Keratinocyte (primary cell): ENCODE measurements at regions not wholly inside any gene's neighbourhood (a gene's known extent, or its start where the extent isn't known, plus 50 kb on each side); places are given as distances from the start of the nearest gene placed in this dataset.

Experiments
- DNase-seq: peaks from one replicate; pipeline ENCODE4 v3.0.0-alpha.2; 2011; ENCODE audit warnings: low read depth, missing footprints, low spot score
- FAIRE-seq: peaks from 2 replicates; lab custom pipeline; 2011; peaks lifted over from hg19 to GRCh38; lab: Jason Lieb, UNC
- H2AFZ ChIP-seq: 2 replicates; pipeline ENCODE4 v1.6.0; 2012; ENCODE audit warnings: low read length, control low read depth, inconsistent platforms; ENCODE audit not compliant: control insufficient read depth
- H3K27ac ChIP-seq: 2 replicates; pipeline ENCODE4 v1.5.1; 2011; ENCODE audit warnings: low read length; ENCODE audit not compliant: control insufficient read depth, insufficient read depth
- H3K27me3 ChIP-seq: 3 replicates; pipeline ENCODE4 v1.6.0; 2011; ENCODE audit warnings: low read length; ENCODE audit not compliant: control insufficient read depth, insufficient read depth; ENCODE audit errors: extremely low read depth
- H3K36me3 ChIP-seq, 2 experiments: 2 replicates in 1 of 2; 3 replicates in 1 of 2; pipeline ENCODE4 v1.5.1; 2011; ENCODE audit warnings: low read length in 2 of 2, mild to moderate bottlenecking in 1 of 2; ENCODE audit not compliant: control insufficient read depth in 2 of 2, insufficient read depth in 2 of 2; ENCODE audit errors: extremely low read depth in 1 of 2
- H3K4me1 ChIP-seq: 3 replicates; pipeline ENCODE4 v1.5.1; 2011; ENCODE audit warnings: low read length; ENCODE audit not compliant: control insufficient read depth, insufficient read depth; ENCODE audit errors: extremely low read depth
- H3K4me2 ChIP-seq: 3 replicates; pipeline ENCODE4 v1.6.0; 2011; ENCODE audit warnings: low read depth, low read length; ENCODE audit not compliant: control insufficient read depth, insufficient read depth; ENCODE audit errors: extremely low read depth
- H3K4me3 ChIP-seq, 3 experiments: fragments of 200-600 bp in 1 of 3; sonication (generic) in 1 of 3; 2 replicates in 2 of 3; 3 replicates in 1 of 3; pipeline ENCODE4 v1.5.1; 2011 to 2016; ENCODE audit warnings: low read length in 3 of 3, mild to moderate bottlenecking in 3 of 3, control low read depth in 2 of 3, inconsistent platforms in 1 of 3, low read depth in 1 of 3, mixed read lengths in 1 of 3, mixed run types in 1 of 3, moderate library complexity in 1 of 3; ENCODE audit not compliant: control insufficient read depth in 2 of 3, insufficient read depth in 2 of 3; ENCODE audit errors: extremely low read depth in 1 of 3
- H3K79me2 ChIP-seq: 2 replicates; pipeline ENCODE4 v1.6.0; 2012; ENCODE audit warnings: low read length; ENCODE audit not compliant: control insufficient read depth, insufficient read depth
- H3K9ac ChIP-seq: 3 replicates; pipeline ENCODE4 v1.6.0; 2011; ENCODE audit warnings: low read length; ENCODE audit not compliant: control insufficient read depth, insufficient read depth; ENCODE audit errors: extremely low read depth
- H3K9me1 ChIP-seq: 3 replicates; pipeline ENCODE4 v1.6.0; 2011; ENCODE audit warnings: low read length; ENCODE audit not compliant: control insufficient read depth, insufficient read depth; ENCODE audit errors: extremely low read depth
- H3K9me3 ChIP-seq: 2 replicates; pipeline ENCODE4 v1.5.1; 2012; ENCODE audit warnings: low read depth, low read length; ENCODE audit not compliant: control insufficient read depth
- H4K20me1 ChIP-seq: 3 replicates; pipeline ENCODE4 v1.6.0; 2011; ENCODE audit warnings: low read length; ENCODE audit not compliant: control insufficient read depth, insufficient read depth; ENCODE audit errors: extremely low read depth
- CTCF ChIP-seq, 3 experiments: IDR thresholded peaks in 1 of 3; conservative IDR thresholded peaks in 1 of 3; optimal IDR thresholded peaks in 1 of 3; 2 replicates in 2 of 3; 3 replicates in 1 of 3; pipeline versions ENCODE3 to v1.5.1; 2011; ENCODE audit warnings: low read length in 3 of 3, mild to moderate bottlenecking in 3 of 3, moderate library complexity in 2 of 3, control low read depth in 1 of 3, inconsistent platforms in 1 of 3; ENCODE audit not compliant: insufficient read depth in 2 of 3; ENCODE audit errors: extremely low read depth in 1 of 3
- EZH2 ChIP-seq: IDR thresholded peaks from one replicate; pipeline ENCODE4 v1.6.1; 2012; ENCODE audit warnings: inconsistent platforms, mild to moderate bottlenecking, low read length, moderate library complexity
- dilution Hi-C: fragments of 300-500 bp; cut with MboI; formaldehyde crosslinking; loops from one replicate; pipeline ENCODE4 v1.7.0; 2020; ENCODE audit warnings: low sequenced_read_pairs; ENCODE audit not compliant: extremely low pct_ligation_motif_present

GRCh38 chr1:228961511-228961910 lies 226.2 kb downstream of the RHOU start:
- H3K4me2 ChIP-seq = no peak overlapping the region
- peaks cover 8% of the 10 kb centered on the region for H3K4me1 ChIP-seq
- no peaks in the 10 kb centered on the region for H3K27me3 ChIP-seq
- no peak overlapping the region for H3K27ac ChIP-seq
- FAIRE-seq = no peak
- H3K4me3 ChIP-seq = no peak overlapping the region
- no peaks in the 10 kb centered on the region for H3K79me2 ChIP-seq
- H3K9me3 ChIP-seq = no peaks in the 10 kb centered on the region
- H4K20me1 ChIP-seq = no peaks in the 10 kb centered on the region
- H2AFZ ChIP-seq = no peak overlapping the region
- no peaks in the 10 kb centered on the region for H3K9me1 ChIP-seq
- DNase-seq = no peak
- H3K36me3 ChIP-seq = no peaks in the 10 kb centered on the region
- dilution Hi-C loops = no loop called here
- TF ChIP-seq CTCF (optimal IDR thresholded peaks at IDR 0.05 in 1 of 3, IDR thresholded peaks at IDR 0.05 in 1 of 3, conservative IDR thresholded peaks at IDR 0.05 in 1 of 3; ENCODE audit: extremely low read depth in 1 of 3, insufficient read depth in 2 of 3, low read length in 3 of 3) (no peak), EZH2 (no peak)
- no peak overlapping the region for H3K9ac ChIP-seq

- FAIRE-seq (no peak), DNase-seq (no peak)
- Histone ChIP-seq H3K9ac (no peak overlapping the region), H3K36me3 (no peaks in the 10 kb centered on the region), H3K27me3 (no peaks in the 10 kb centered on the region), H3K4me2 (no peak overlapping the region), H3K4me1 (peaks cover 8% of the 10 kb centered on the region), H3K9me1 (no peaks in the 10 kb centered on the region), H3K9me3 (no peaks in the 10 kb centered on the region), H3K4me3 (no peak overlapping the region), H2AFZ (no peak overlapping the region), H3K79me2 (no peaks in the 10 kb centered on the region), H4K20me1 (no peaks in the 10 kb centered on the region), H3K27ac (no peak overlapping the region)
- dilution Hi-C loops = no loop called here
- TF ChIP-seq CTCF (optimal IDR thresholded peaks at IDR 0.05 in 1 of 3, IDR thresholded peaks at IDR 0.05 in 1 of 3, conservative IDR thresholded peaks at IDR 0.05 in 1 of 3; ENCODE audit: extremely low read depth in 1 of 3, insufficient read depth in 2 of 3, low read length in 3 of 3) (no peak), EZH2 (no peak)
Observed at GRCh38 chr1:228963795-228964177, 228.5 kb downstream of the RHOU start.
